Effector memory CD8-positive, alpha-beta T cell (primary cell): ENCODE measurements at regions not wholly inside any gene's neighbourhood (a gene's known extent, or its start where the extent isn't known, plus 50 kb on each side); places are given as distances from the start of the nearest gene placed in this dataset.

Experiments
- ATAC-seq: fragments of 150-1000 bp; cut with Tn5 transposase; replicated peaks from 2 replicates; pipeline ENCODE4 v1.10.0; 2021; ENCODE audit warnings: mild to moderate bottlenecking, moderate library complexity
- DNase-seq, 3 experiments: peaks; one replicate each; pipeline ENCODE4 v3.0.0; 2021
- H3K27ac Mint-ChIP-seq, 2 donors: one replicate each; pipeline ENCODE4 v1.8.0; 2022; ENCODE audit warnings: mild to moderate bottlenecking in 2 of 2, mixed read lengths in 2 of 2, moderate library complexity in 2 of 2
- H3K27me3 Mint-ChIP-seq, 2 donors: one replicate each; pipeline ENCODE4 v1.8.0; 2022; ENCODE audit warnings: mixed read lengths in 2 of 2
- H3K36me3 Mint-ChIP-seq: one replicate; pipeline ENCODE4 v1.8.0; 2022; ENCODE audit warnings: mild to moderate bottlenecking, moderate library complexity, mixed read lengths; ENCODE audit not compliant: insufficient read depth
- H3K4me1 Mint-ChIP-seq, 2 donors: one replicate each; pipeline ENCODE4 v1.8.0; 2022; ENCODE audit warnings: low read depth in 2 of 2, mixed read lengths in 2 of 2
- H3K4me3 Mint-ChIP-seq, 2 donors: one replicate each; pipeline ENCODE4 v1.8.0; 2022; ENCODE audit warnings: mild to moderate bottlenecking in 2 of 2, mixed read lengths in 2 of 2, moderate library complexity in 2 of 2
- H3K9me3 Mint-ChIP-seq, 2 donors: one replicate each; pipeline ENCODE4 v1.8.0; 2022; ENCODE audit warnings: mixed read lengths in 2 of 2

GRCh38 chr1:57789936-57790335 is 366.1 kb upstream of the DAB1 start:
- H3K4me3 Mint-ChIP-seq, result no peak overlapping the region
- DNase-seq (no peak), ATAC-seq (no peak)
- no peaks in the 10 kb centered on the region for H3K27me3 Mint-ChIP-seq
- no peaks in the 10 kb centered on the region for H3K36me3 Mint-ChIP-seq
- no peaks in the 10 kb centered on the region for H3K4me1 Mint-ChIP-seq
- H3K9me3 Mint-ChIP-seq, result peaks cover 0 to 4% of the 10 kb centered on the region in 2 donors
- H3K27ac Mint-ChIP-seq, result no peak overlapping the region

DNA sequence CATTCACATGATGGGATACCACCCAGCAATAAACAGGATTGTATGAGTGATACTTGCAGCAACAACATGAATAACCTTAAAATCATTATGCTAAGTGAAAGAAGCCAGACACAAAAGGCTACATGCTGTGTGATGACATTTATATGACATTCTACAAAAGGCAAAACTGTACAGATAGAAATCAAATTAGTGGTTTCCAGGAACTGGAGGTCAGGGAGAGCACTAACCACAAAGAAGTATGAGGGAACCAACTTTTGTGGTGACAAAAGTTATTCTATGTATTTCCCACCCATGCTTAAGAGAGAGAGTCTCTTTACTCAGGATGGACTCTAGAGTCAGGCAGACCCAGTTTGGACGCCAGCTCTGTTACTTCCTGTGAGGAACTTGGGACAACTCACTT is 364.5 kb upstream of the DAB1 start:
- no peak for ATAC-seq
- no peaks in the 10 kb centered on the region for H3K27me3 Mint-ChIP-seq

DNA sequence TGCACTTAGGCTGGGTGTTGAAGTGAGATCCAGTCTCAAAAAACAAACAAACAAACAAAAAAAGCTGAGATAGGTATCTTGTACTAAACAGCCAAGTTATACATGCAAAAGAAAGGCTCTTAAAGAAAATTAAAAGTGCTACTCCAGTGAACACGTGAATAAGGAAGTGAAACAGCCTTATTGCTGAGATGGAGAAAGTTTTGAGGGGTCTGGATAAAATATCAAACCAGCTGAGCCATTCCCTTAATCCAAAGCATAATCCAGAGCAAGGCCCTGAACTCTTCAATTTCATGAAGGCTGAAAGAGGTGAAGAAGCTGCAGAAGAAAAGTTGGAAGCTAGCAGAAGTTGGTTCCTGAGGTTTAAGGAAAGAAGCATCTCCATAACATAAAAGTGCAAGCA is 360.5 kb upstream of the DAB1 start:
- H3K4me1 Mint-ChIP-seq, result peaks cover 0 to 2% of the 10 kb centered on the region in 2 donors
- no peak overlapping the region for H3K4me3 Mint-ChIP-seq
- ATAC-seq (no peak), DNase-seq (no peak)
- H3K27ac Mint-ChIP-seq, result no peak overlapping the region
- no peaks in the 10 kb centered on the region for H3K9me3 Mint-ChIP-seq
- H3K36me3 Mint-ChIP-seq, result no peaks in the 10 kb centered on the region
- H3K27me3 Mint-ChIP-seq, result no peaks in the 10 kb centered on the region

More for the DNA sequence above, 364.5 kb upstream of the DAB1 start:
- H3K9me3 Mint-ChIP-seq, result peaks cover 0 to 3% of the 10 kb centered on the region in 2 donors
- no peaks in the 10 kb centered on the region for H3K4me1 Mint-ChIP-seq
- no peak overlapping the region for H3K27ac Mint-ChIP-seq
- no peak overlapping the region for H3K4me3 Mint-ChIP-seq
- DNase-seq, result no peak
- H3K36me3 Mint-ChIP-seq, result no peaks in the 10 kb centered on the region

DNA sequence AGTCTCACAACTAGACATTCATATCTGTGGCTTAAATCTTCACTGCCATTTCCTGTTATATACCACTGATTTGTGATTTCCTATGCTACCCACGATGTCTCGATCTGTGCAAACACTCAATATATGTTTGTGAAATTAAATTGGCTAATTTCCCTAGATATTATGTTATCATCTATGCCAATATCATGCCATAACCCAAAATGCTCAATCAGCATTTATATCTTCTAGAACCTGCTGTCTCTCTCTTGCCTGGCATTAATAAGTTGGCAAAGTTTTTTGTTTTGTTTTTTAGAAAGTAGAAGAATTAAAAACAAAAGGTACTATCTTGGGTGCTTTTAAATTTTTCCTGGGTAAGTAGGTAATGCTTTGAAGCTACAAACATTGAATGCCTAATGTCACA is 358.5 kb upstream of the DAB1 start:
- H3K9me3 Mint-ChIP-seq, result no peaks in the 10 kb centered on the region
- no peaks in the 10 kb centered on the region for H3K36me3 Mint-ChIP-seq
- ATAC-seq, result no peak
- peaks cover 0 to 2% of the 10 kb centered on the region in 2 donors for H3K4me1 Mint-ChIP-seq
- no peak for DNase-seq
- no peaks in the 10 kb centered on the region for H3K27me3 Mint-ChIP-seq
- no peak overlapping the region for H3K4me3 Mint-ChIP-seq
- H3K27ac Mint-ChIP-seq, result no peak overlapping the region

DNA sequence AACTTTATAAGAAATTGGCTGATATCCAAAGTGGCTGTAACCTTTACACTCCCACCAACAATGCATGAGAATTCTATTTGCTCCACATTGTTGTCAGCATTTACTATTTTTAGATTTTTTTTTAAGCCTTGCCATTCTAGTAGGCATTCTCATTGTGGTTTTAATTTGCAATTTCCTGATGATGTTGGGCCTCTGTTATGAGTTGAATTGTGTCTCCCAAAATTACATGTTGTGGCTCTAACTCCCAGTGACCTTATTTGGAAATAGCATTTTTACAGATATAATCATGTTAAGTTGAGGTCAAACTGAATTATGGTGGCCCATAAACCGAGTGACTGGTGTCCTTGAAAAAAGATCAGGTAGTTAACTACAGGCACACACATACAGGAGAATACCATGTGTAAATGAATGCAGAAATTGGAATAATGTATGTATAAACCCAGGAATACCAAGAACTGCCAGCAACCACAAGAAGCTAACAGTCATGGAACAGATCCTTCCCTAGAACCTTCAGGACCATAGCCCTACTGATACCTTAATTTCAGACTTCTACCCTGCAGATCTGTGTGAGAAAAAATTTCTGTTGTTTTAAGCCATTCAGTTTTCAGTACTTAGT is 348.8 kb upstream of the DAB1 start:
- no peaks in the 10 kb centered on the region for H3K36me3 Mint-ChIP-seq

DNA sequence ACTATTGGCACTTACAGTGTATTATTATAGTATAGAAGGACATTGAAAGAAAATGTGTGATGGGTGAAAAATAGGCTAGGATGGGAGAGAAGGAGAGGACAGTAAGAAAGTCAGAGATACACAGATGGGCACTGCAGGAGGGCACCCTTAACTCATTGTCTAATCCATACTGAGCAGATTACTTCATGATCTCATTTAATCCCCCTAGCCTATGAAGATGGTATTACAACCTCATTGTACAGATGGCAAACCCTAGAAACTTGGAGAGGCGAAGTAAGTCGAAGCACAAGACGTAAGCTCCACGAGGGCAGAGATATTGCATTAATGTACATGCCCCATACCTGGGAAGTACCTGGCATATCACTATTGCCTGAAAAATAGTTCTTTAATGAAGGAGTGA is 346.9 kb upstream of the DAB1 start:
- H3K4me3 Mint-ChIP-seq, result no peak overlapping the region
- peaks cover 0 to 2% of the 10 kb centered on the region in 2 donors for H3K9me3 Mint-ChIP-seq
- H3K27ac Mint-ChIP-seq, result no peak overlapping the region
- no peak for DNase-seq
- no peaks in the 10 kb centered on the region for H3K4me1 Mint-ChIP-seq
- no peak for ATAC-seq
- H3K27me3 Mint-ChIP-seq, result peaks cover 6 to 9% of the 10 kb centered on the region in 2 donors
- no peaks in the 10 kb centered on the region for H3K36me3 Mint-ChIP-seq

More for the DNA sequence above, 348.8 kb upstream of the DAB1 start:
- no peaks in the 10 kb centered on the region for H3K4me1 Mint-ChIP-seq
- H3K4me3 Mint-ChIP-seq, result no peak overlapping the region
- H3K9me3 Mint-ChIP-seq, result peaks cover 0 to 2% of the 10 kb centered on the region in 2 donors
- H3K27ac Mint-ChIP-seq, result no peak overlapping the region
- peaks cover 0 to 6% of the 10 kb centered on the region in 2 donors for H3K27me3 Mint-ChIP-seq
- DNase-seq, result no peak
- no peak for ATAC-seq

GRCh38 chr1:57770236-57770635 is 346.4 kb upstream of the DAB1 start:
- Mint-ChIP-seq H3K36me3 (no peaks in the 10 kb centered on the region), H3K9me3 (peaks cover 0 to 2% of the 10 kb centered on the region in 2 donors), H3K27ac (no peak overlapping the region), H3K4me3 (no peak overlapping the region), H3K4me1 (no peaks in the 10 kb centered on the region), H3K27me3 (peaks cover 6 to 9% of the 10 kb centered on the region in 2 donors)
- ATAC-seq (no peak), DNase-seq (no peak)

DNA sequence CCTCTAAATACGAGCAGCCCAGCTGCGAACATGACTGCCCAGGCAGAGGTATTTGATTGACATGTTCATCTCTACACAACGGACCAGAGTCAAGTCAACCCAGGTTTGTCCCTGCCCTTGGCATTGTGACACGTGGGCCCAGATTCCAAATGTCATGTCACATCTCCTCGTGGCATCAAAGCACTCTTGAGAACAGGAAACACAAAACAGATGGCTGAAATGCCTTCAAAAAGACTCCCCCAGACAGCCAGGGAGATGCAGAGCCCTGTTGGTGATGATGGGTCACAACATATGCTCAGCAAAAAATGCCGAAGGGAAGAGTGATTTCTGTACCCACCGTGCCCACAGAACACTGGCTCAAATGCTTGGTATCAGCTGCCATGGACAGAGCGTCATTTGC is 337.8 kb upstream of the DAB1 start:
- H3K27ac Mint-ChIP-seq, result no peak overlapping the region
- no peak for DNase-seq
- no peak overlapping the region for H3K4me3 Mint-ChIP-seq
- no peak for ATAC-seq
- H3K36me3 Mint-ChIP-seq, result no peaks in the 10 kb centered on the region
- H3K9me3 Mint-ChIP-seq, result no peaks in the 10 kb centered on the region
- H3K4me1 Mint-ChIP-seq, result no peaks in the 10 kb centered on the region
- H3K27me3 Mint-ChIP-seq, result peaks cover 7 to 9% of the 10 kb centered on the region in 2 donors

DNA sequence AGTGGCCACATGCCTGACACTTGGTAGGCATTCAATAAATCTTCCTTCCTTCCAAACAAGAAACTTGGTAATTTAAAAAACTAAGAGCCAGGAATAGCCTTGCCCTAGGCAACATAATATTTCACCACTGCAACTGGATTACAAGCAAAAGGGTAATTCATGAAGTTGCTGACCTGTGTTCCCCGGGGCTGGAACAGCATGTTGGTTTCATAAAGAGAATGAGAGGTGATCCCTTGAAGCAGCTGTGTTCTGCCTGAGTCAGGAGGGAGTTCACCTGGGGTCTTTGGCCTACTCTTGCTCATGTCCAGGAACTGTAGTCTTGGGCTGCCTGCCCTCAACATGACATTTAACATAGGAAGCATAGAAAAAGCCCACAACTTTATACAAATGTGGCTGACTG is 329.0 kb upstream of the DAB1 start:
- H3K27me3 Mint-ChIP-seq, result peaks cover 5 to 10% of the 10 kb centered on the region in 2 donors
- H3K4me1 Mint-ChIP-seq, result no peaks in the 10 kb centered on the region
- H3K36me3 Mint-ChIP-seq, result no peaks in the 10 kb centered on the region
- no peak overlapping the region for H3K4me3 Mint-ChIP-seq
- H3K9me3 Mint-ChIP-seq, result no peaks in the 10 kb centered on the region
- H3K27ac Mint-ChIP-seq, result no peak overlapping the region
- ATAC-seq, result no peak
- no peak for DNase-seq

GRCh38 chr1:57748719-57749118 is 324.9 kb upstream of the DAB1 start:
- H3K4me3 Mint-ChIP-seq, result no peak overlapping the region
- H3K36me3 Mint-ChIP-seq, result no peaks in the 10 kb centered on the region
- ATAC-seq, result no peak

DNA sequence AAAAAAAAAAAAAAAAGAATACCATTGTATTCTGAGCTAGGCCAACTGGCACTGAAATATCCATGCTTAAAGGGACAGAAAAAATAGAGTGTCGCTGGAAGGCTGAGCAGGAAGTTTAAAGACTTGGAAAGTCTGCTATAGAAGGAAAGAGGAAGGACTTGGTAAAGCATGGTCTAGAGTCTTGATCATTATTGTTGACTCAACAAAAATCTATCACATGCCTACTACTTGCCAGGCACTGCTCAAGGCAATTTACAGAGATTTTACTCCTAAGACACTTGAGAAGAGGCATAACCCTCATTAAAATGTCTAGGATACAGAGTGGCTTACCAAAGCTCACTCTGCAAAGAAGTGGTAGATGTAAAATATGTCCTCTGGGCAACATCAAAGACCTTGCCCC is 324.0 kb upstream of the DAB1 start:
- no peaks in the 10 kb centered on the region for H3K4me1 Mint-ChIP-seq
- DNase-seq, result no peak
- no peak overlapping the region for H3K4me3 Mint-ChIP-seq
- H3K27ac Mint-ChIP-seq, result no peak overlapping the region
- H3K9me3 Mint-ChIP-seq, result peaks cover 0 to 2% of the 10 kb centered on the region in 2 donors
- H3K27me3 Mint-ChIP-seq, result peaks cover 5 to 15% of the 10 kb centered on the region in 2 donors
- H3K36me3 Mint-ChIP-seq, result no peaks in the 10 kb centered on the region
- ATAC-seq, result no peak

More at GRCh38 chr1:57748719-57749118, 324.9 kb upstream of the DAB1 start:
- peaks cover 0 to 2% of the 10 kb centered on the region in 2 donors for H3K9me3 Mint-ChIP-seq
- H3K27ac Mint-ChIP-seq, result no peak overlapping the region
- no peak for DNase-seq
- H3K4me1 Mint-ChIP-seq, result no peaks in the 10 kb centered on the region
- peaks cover 5 to 15% of the 10 kb centered on the region in 2 donors for H3K27me3 Mint-ChIP-seq

- DNase-seq (no peak), ATAC-seq (no peak)
- peaks cover 0 to 8% of the 10 kb centered on the region in 2 donors for H3K27me3 Mint-ChIP-seq
- no peak overlapping the region for H3K27ac Mint-ChIP-seq
- H3K4me3 Mint-ChIP-seq, result no peak overlapping the region
- H3K9me3 Mint-ChIP-seq, result peaks cover 3 to 7% of the 10 kb centered on the region in 2 donors
- no peaks in the 10 kb centered on the region for H3K4me1 Mint-ChIP-seq
- H3K36me3 Mint-ChIP-seq, result no peaks in the 10 kb centered on the region
Observed at GRCh38 chr1:57741521-57741920, 317.7 kb upstream of the DAB1 start.

- DNase-seq, result no peak
- Mint-ChIP-seq H3K9me3 (peaks cover 3 to 7% of the 10 kb centered on the region in 2 donors), H3K27ac (no peak overlapping the region), H3K4me1 (no peaks in the 10 kb centered on the region), H3K4me3 (no peak overlapping the region), H3K27me3 (peaks cover 0 to 14% of the 10 kb centered on the region in 2 donors), H3K36me3 (no peaks in the 10 kb centered on the region)
- no peak for ATAC-seq
Observed at GRCh38 chr1:57736940-57737339, 313.1 kb upstream of the DAB1 start.

DNA sequence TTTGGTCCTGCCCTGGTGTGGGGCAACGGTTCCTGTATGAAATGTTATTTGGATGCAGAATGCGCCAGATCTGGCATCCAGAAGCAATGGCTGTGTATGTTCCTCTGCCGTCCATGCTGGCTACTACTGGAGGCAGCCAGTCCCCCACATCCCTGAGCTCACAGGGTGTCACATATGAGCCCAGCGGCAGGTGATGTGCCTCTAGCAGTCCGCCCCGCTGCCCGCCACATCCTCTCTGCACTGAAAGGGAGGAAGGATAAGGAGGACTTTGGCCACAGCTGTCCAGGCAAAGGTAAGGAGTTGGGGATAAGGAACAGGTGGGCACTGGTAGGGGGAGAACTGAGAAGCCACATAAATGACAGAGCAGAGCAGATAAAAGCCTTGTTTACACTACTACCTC is 305.3 kb upstream of the DAB1 start:
- Mint-ChIP-seq H3K4me1 (peaks cover 0 to 3% of the 10 kb centered on the region in 2 donors), H3K27me3 (peaks cover 0 to 6% of the 10 kb centered on the region in 2 donors)
- no peak for ATAC-seq

More for the DNA sequence above, 305.3 kb upstream of the DAB1 start:
- DNase-seq, result no peak
- Mint-ChIP-seq H3K27ac (no peak overlapping the region), H3K36me3 (no peaks in the 10 kb centered on the region), H3K4me3 (no peak overlapping the region), H3K9me3 (no peaks in the 10 kb centered on the region)
